A549 (cell line): ENCODE measurements at regions not wholly inside any gene's neighbourhood (a gene's known extent, or its start where the extent isn't known, plus 50 kb on each side); places are given as distances from the start of the nearest gene placed in this dataset.

Experiments used
- HMGXB4 ChIP-seq: fragments of 250-450 bp; sonication (Bioruptor Pico); IDR thresholded peaks from 2 replicates; pipeline ENCODE4 v1.5.0; 2021; ENCODE audit warnings: mild to moderate bottlenecking, moderate library complexity, borderline replicate concordance
- KDM5A ChIP-seq: fragments of 200-600 bp; sonication (generic); IDR thresholded peaks from 2 replicates; pipeline ENCODE4 v1.6.1; 2016; ENCODE audit warnings: antibody characterized with exemption, mild to moderate bottlenecking
- RAD21 ChIP-seq, 2 experiments: fragments of >200 bp in 1 of 2; sonication (Bioruptor Twin) in 1 of 2; formaldehyde crosslinking in 1 of 2; IDR thresholded peaks in 1 of 2; conservative IDR thresholded peaks in 1 of 2; 2 replicates in 1 of 2; 3 replicates in 1 of 2; pipeline ENCODE4 v1.6.1; 2012 to 2018; ENCODE audit warnings: inconsistent platforms in 1 of 2

GRCh38 chr13:62960723-62961122 lies 1545.1 kb upstream of the PCDH20 start:
- TF ChIP-seq KDM5A (no peak), HMGXB4 (CRISPR knock-in tag) (no peak), RAD21 (conservative IDR thresholded peaks at IDR 0.05 in 1 of 2, IDR thresholded peaks at IDR 0.05 in 1 of 2) (no peak)
